ENCODE measurements at regions not wholly inside any gene's neighbourhood (a gene's known extent, or its start where the extent isn't known, plus 50 kb on each side); places are given as distances from the start of the nearest gene placed in this dataset.

DNA sequence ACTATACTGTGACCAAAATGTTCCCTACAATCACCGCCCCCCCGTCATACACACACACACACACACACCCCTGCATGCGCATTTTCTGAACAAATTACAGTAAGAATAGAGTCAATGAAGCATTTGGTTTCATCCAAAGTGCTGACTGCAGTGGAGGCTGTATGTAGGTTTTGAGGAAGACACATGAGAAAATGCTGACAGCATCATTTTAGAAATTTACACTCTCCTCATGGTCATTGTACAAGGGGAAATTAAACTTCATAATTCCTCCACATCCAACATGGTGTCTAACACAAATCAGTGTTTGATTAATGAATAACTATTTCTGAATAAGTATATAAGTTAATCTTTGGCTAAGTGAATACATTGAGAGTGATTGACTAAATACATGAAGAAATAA lies 1126.8 kb upstream of the PHF14 start:
- Mint-ChIP-seq H3K9me3 (ENCODE audit: low read depth) (no peaks in the 10 kb centered on the region), H3K4me1 (ENCODE audit: low read depth) (no peaks in the 10 kb centered on the region), H3K27ac (no peak overlapping the region), H3K36me3 (ENCODE audit: insufficient read depth) (no peaks in the 10 kb centered on the region), H3K27me3 (no peaks in the 10 kb centered on the region), H3K4me3 (ENCODE audit: low read depth) (no peak overlapping the region)
- DNase-seq (ENCODE audit: low spot score, unreplicated experiment), result no peak
- TF ChIP-seq, protein P1, sequence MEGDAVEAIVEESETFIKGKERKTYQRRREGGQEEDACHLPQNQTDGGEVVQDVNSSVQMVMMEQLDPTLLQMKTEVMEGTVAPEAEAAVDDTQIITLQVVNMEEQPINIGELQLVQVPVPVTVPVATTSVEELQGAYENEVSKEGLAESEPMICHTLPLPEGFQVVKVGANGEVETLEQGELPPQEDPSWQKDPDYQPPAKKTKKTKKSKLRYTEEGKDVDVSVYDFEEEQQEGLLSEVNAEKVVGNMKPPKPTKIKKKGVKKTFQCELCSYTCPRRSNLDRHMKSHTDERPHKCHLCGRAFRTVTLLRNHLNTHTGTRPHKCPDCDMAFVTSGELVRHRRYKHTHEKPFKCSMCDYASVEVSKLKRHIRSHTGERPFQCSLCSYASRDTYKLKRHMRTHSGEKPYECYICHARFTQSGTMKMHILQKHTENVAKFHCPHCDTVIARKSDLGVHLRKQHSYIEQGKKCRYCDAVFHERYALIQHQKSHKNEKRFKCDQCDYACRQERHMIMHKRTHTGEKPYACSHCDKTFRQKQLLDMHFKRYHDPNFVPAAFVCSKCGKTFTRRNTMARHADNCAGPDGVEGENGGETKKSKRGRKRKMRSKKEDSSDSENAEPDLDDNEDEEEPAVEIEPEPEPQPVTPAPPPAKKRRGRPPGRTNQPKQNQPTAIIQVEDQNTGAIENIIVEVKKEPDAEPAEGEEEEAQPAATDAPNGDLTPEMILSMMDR (IDR thresholded peaks at IDR 0.05; ENCODE audit: unreplicated experiment), result no peak

DNA sequence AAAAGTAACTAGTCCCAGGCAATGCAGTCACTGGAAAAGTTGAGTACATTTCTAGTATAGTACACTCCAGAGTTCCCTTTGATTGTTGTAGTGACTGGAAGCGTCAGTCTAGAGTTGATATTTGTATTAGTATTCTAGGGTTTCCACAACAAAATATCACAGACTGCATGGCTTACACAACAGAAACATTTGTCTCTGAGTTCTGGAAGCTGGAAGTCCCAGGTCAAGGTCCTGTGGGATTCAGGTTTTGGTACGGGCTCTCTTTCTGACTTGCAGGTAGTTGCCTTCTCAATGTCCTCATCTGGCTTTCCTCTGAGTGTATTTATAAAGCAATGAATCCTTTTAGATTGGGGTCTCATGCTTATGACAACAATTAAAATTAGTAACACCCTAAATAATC lies 1119.1 kb upstream of the PHF14 start:
- Mint-ChIP-seq H3K4me3 (ENCODE audit: low read depth) (no peak overlapping the region), H3K9me3 (ENCODE audit: low read depth) (no peaks in the 10 kb centered on the region), H3K36me3 (ENCODE audit: insufficient read depth) (no peaks in the 10 kb centered on the region), H3K27ac (no peak overlapping the region), H3K27me3 (no peaks in the 10 kb centered on the region), H3K4me1 (ENCODE audit: low read depth) (no peaks in the 10 kb centered on the region)
- TF ChIP-seq, protein P1 (IDR thresholded peaks at IDR 0.05; ENCODE audit: unreplicated experiment), result no peak
- DNase-seq (ENCODE audit: low spot score, unreplicated experiment), result no peak

DNA sequence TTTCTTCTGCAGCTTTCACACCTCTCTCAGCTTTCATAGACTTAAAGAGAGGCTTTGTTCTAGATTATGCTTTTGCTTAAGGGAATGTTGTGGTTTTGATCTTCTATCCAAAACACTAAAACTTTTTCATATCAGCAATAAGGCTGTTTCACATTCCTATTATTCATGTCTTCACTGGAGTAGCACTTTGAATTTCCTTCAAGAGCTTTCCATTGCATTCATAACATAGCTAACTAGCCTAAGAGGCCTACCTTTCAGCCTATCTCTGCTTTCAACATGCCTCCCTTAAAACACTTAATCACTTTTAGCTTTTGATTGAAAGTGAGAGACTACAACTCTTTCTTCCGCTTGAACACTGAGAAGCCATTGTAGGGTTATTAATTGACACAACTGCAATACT lies 1117.0 kb upstream of the PHF14 start:
- Mint-ChIP-seq H3K4me3 (ENCODE audit: low read depth) (no peak overlapping the region), H3K36me3 (ENCODE audit: insufficient read depth) (no peaks in the 10 kb centered on the region), H3K27ac (no peak overlapping the region), H3K4me1 (ENCODE audit: low read depth) (no peaks in the 10 kb centered on the region), H3K27me3 (no peaks in the 10 kb centered on the region), H3K9me3 (ENCODE audit: low read depth) (no peaks in the 10 kb centered on the region)
- TF ChIP-seq, protein P1 (IDR thresholded peaks at IDR 0.05; ENCODE audit: unreplicated experiment), result no peak
- no peak for DNase-seq (ENCODE audit: low spot score, unreplicated experiment)

DNA sequence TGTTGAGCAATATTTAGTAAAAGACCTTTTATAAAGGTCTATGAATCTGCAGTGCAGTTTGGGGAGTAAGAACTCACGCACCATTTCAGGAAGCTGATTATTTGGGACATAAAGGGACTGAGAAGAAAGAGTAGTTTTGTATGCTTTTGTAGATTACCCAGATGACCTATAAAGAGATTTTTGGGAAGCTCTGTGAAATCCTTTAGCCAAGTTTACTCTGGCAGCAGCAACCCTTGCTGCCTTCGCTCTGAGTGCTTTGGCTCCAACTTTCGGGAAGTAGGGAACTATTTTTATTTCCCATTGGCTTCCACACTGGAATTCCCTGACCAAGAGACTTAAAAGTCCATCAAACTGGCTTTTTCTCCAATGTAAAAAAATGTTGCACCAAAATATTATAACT lies 1110.1 kb upstream of the PHF14 start:
- DNase-seq (ENCODE audit: low spot score, unreplicated experiment), result no peak
- no peak overlapping the region for H3K4me3 Mint-ChIP-seq (ENCODE audit: low read depth)
- no peak overlapping the region for H3K27ac Mint-ChIP-seq
- H3K4me1 Mint-ChIP-seq (ENCODE audit: low read depth), result no peaks in the 10 kb centered on the region
- TF ChIP-seq, protein P1 (IDR thresholded peaks at IDR 0.05; ENCODE audit: unreplicated experiment), result no peak
- H3K36me3 Mint-ChIP-seq (ENCODE audit: insufficient read depth), result no peaks in the 10 kb centered on the region
- H3K27me3 Mint-ChIP-seq, result no peaks in the 10 kb centered on the region
- H3K9me3 Mint-ChIP-seq (ENCODE audit: low read depth), result peaks cover 4% of the 10 kb centered on the region

DNA sequence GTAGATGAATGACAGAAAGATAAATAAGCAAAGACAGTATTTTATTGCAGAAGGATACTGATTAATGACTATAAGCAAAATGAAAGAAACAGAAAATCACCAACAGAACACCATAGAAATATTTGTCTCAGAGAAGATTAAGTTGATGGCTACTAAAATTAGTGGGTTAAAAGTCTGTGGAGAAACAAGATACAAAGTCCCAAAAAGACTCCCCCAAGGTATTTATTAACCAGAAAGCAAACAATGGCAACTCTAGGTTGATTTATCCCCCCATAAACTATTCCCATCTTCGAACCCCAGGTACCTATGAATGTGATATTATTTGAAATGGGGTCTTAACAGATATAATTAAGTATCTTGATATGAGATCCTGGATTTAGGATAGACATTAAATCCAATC lies 1104.5 kb upstream of the PHF14 start:
- Mint-ChIP-seq H3K27me3 (no peaks in the 10 kb centered on the region), H3K36me3 (ENCODE audit: insufficient read depth) (no peaks in the 10 kb centered on the region), H3K4me3 (ENCODE audit: low read depth) (no peak overlapping the region), H3K9me3 (ENCODE audit: low read depth) (peaks cover 4% of the 10 kb centered on the region), H3K4me1 (ENCODE audit: low read depth) (peaks cover 6% of the 10 kb centered on the region), H3K27ac (no peak overlapping the region)
- TF ChIP-seq, protein P1 (IDR thresholded peaks at IDR 0.05; ENCODE audit: unreplicated experiment), result no peak
- no peak for DNase-seq (ENCODE audit: low spot score, unreplicated experiment)
